C1 segment of cervical spinal cord (tissue), 14 donors: ENCODE measurements at regions not wholly inside any gene's neighbourhood (a gene's known extent, or its start where the extent isn't known, plus 50 kb on each side); places are given as distances from the start of the nearest gene placed in this dataset.
A peak's percentile ranks its signal among the peaks of the same experiment; 100 is the strongest.

Experiments
- DNase-seq, 14 donors: peaks; one replicate each; lab custom pipeline; 2025; lab: John Stamatoyannopoulos, UW

DNA sequence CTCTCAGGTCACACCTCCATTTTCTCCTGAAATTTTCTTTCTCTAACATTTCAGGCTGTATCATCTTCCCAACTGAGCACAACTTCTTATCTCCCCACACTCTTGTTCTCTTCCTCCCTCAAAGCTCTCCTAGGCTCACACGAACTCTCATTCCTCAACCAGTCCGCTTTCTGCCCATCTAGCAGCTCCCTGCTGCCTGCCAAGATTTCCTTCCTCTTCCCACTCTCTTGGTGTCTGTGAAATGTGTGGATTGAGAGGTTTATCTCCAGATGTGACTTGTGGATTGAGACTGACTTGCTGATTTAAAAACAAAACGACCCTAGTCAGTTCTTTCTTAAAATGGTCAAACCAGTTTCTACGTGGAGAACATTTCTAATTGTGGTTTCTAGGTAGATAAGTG lies 106.3 kb downstream of the MTNR1B start:
- no peak for DNase-seq

DNA sequence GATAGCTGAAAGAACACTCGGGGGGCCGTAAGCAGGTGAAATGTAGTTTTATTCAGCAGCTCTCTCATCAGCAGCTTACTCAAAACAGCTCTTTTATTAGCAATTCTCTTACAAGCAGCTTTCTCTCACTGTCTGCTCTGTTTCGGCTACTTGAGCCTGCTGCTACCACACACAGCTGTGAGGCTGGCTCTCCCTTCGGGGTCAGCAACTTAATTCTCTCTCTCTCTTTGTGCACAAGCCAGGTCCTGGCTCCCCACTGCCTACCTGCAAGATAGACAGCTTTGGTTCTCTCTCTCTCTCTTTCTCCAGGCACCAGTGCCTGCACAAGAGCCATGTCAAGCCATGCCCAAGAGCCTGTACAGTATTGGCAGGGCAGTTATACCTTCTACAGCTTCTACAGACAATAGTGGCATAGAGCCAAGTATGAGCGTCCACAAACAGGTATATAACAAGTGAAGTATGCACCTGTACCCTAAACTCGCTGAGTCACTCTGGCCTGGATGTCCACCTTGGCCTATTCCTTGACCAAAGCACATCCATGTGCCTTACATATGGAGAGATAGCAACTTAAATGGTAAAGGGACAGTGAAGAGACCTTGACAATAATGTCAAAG lies 110.8 kb downstream of the MTNR1B start:
- peak in 1 of 14 donors; percentile 21 for DNase-seq

DNA sequence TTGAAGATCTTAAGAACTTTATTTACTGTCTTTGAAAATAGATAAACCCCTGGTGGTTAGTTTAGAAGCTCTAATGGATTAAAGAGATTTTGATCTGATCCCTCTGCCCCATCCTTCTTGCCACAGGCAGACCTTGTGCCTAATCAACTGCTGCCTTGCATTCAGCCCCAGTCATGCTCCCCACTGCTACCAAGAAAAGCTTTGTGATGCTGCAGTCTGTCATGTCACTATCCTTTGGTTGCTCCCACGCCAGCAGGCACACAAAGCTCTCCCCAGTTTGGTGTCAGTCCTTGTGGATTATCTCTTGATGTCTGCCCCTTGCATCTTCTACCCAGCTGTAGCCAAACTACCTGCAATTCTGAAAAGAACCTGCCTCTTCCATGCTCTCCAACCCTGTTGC lies 112.2 kb downstream of the MTNR1B start:
- DNase-seq: no peak

DNA sequence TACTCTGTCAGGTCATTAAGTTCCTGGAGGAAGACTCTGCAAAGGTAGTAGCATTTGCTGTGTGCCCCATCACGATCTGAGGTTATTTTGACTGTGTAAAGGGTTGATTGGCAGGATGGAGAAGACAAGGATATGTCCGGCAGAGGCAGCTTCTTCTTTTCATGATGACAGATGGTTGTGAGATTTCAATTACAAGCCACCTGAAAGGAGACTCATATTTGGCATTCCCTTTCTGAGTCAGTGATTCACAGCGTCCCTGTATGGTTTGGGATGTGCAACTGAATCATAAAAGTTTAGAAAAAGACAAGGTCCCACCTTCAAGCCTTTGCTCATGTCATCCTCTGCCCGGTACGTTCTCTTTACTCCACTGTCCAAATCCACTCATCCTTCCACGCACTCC lies 113.4 kb downstream of the MTNR1B start:
- DNase-seq: no peak

DNA sequence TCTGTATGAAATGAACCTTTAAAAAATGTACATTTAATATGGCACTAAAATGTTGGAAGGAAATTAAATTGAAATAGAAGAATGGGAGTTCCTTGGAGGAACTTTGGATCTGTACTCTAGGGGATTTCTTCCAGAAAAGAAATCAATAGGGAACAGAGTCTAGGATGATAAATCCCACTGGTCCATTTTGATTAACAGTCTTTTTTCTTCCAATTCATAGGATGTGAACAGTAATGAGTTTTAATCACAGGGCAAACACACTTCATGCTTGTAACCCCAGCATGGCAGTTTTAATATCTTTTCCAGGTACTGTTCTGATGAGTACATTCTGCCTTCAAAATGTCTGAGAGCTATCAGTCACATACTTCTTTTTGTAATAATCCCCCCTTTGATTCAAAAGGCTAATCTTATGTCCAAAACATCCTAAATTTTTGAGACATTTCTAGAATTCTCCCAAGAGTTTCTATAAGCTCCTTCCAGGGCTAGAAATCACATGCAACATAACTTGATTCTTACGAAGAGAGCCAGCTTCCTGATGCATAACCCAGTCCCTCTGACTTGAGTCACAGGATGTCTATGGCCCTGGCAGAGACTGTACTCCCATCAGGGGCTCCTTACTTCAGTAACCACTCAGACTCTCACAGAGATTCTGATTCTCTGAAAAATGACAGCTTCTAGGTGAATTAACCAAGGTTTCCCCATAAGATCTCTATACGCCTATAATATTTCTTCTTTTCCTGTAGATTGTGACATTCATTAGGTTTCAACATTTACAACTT lies 112.9 kb downstream of the SLC36A4 start:
- no peak for DNase-seq

DNA sequence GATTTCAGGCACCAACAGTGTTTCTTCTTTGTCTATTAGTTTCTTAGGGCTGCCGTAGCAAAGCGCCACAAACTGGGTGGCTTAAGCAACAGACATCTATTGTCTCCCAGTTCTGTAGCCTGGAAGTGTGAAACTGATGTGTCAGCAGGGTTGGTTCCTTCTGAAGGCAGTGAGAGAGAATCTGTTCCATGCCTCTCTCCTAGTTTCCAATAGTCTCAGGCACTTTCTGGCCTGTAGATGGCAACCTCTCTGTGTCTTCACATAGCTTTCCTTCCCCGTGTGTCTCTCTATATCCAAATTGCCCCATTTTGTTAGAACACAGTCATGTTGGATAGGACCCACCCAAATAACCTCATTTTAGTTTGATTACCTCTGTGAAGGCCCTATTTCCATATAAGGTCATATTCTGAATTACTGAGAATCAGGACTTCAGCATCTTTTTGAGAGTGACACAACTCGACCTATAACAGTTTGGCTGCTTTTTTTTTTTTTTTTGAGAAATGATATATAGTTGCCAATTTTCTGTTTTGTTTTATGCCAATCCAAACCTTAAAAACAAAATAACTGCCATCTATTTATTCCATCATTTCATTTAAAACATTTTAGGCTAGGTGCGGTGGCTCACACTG lies 108.2 kb downstream of the SLC36A4 start:
- DNase-seq: peak in 11 of 14 donors; percentile 2 to 65 (median 18)
